Activated CD4-positive, CD25-positive, alpha-beta regulatory T cell treated with anti-CD3 and anti-CD28 coated beads, Interleukin-2, amount 50 U/mL, for 72 hours (primary cell): ENCODE measurements at regions not wholly inside any gene's neighbourhood (a gene's known extent, or its start where the extent isn't known, plus 50 kb on each side); places are given as distances from the start of the nearest gene placed in this dataset.
"Not testable (repeated sequence)": the region's sequence is repeated elsewhere in the genome, so short reads cannot be mapped to it uniquely, and the experiment has no call there.

ENCODE experiments used
- DNase-seq: peaks from one replicate; pipeline ENCODE4 v3.0.0; 2021

DNA sequence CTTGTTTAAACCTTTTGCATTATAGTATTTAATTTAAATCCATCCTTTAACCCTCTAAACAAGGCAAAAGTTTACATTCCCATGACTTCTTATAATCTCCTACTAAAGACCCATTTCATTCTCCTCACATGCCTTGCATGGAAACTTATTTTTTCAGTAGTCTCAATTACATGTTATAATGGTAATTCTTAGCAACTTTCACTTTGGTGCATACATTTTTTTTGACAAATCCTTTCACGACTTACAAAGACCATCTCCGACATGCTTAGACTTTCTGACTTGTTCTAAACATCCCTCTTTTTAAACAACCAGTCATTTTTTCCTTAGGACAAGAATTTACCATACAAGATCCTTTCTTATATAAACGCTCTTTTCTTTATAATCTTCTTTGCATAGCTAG, 615.4 kb upstream of the GBE1 start:
- DNase-seq: no peak

DNA sequence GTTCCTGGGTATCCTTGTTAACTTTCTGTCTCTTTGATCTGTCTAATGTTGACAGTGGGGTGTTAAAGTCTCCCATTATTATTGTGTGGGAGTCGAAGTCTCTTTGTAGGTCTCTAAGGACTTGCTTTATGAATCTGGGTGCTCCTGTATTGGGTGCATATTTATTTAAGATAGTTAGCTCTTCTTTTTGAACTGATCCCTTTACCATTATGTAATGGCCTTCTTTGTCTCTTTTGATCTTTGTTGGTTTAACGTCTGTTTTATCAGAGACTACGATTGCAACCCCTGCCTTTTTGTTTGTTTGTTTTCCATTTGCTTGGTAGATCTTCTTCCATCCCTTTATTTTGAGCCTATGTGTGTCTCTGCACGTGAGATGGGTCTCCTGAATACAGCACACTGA, 612.4 kb upstream of the GBE1 start:
- DNase-seq: not testable (repeated sequence)

- DNase-seq: no peak
Measured at GRCh38 chr3:82364827-82365226, 603.4 kb upstream of the GBE1 start.

DNA sequence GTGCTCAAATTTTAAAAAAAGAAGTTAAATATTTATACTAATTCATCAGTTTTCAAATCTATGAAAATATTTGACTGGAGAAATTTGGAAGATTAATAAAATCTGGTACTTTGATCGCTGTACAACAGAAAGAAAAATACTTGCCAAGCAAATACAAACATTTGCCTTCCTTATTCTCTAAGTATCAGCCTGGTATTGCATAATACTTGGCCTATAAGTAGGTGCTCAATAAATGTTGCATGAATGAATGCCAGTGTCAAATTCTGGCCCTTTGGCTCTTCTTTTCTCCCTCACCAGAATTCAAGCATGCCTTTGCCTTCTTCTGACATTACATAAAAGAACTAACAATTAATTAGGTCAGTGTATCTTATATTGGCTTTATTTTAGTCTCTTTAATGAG, 601.7 kb upstream of the GBE1 start:
- no peak for DNase-seq

- DNase-seq: no peak
Measured at GRCh38 chr3:82355228-82355627, 593.8 kb upstream of the GBE1 start.

DNA sequence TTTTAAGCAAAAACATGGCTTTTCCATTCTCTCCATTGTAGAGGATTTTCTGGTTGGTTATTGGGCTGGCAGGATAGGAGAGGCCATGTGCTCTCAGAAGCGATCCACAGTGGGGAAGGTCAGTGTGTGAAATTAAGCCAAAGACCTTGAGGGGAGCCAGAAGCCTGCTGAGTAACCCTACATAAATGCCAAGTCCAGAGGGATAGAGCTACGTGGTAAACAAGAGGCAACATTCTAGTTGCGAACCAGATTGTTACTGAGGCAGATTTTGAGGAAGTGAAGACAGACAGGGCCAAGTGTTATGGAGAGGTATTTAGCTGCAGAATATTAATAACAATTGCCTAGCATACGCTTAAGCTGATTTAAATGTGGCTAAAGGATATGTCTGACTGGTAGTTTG, 592.8 kb upstream of the GBE1 start:
- DNase-seq: no peak

DNA sequence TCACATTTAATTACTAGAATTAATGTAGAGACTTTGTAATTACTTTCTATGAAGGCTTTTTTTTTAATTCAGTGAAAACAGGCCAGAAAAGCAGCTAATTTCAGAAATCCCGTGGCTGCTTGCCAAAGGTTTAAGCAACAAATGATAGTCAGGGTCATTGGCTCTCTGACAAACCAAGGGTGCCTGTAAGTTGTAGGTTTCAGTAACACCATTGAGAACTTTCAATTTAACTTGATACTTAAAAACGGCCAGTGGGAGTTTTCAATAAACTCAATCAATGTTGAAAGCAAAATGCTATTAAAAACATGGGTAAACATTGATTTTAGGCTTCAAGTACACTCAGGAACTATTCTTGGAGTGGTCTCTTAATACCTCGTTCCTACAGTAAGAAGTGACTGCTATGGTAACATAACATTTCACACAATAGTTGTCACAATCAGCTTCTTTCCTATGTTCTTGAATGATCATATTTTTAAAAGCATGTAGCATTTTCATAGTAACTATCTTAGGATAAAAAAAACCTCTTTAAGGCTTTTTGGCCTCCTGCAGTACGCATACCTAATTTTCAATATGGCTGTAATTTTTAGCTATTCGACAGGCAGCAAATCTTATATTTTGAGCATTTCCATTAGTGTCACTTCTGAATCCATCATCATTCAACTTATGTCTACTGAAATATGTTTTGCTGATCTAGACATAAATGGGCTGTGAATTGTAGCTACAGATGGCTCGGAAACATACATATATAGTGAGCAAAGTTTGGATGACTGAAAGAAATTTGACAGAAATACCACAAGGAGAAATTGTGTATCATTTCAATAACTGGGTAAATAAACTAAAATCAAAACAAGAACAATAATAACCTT, 592.1 kb upstream of the GBE1 start:
- DNase-seq: no peak

GRCh38 chr3:82347585-82347984, 586.1 kb upstream of the GBE1 start:
- no peak for DNase-seq

DNA sequence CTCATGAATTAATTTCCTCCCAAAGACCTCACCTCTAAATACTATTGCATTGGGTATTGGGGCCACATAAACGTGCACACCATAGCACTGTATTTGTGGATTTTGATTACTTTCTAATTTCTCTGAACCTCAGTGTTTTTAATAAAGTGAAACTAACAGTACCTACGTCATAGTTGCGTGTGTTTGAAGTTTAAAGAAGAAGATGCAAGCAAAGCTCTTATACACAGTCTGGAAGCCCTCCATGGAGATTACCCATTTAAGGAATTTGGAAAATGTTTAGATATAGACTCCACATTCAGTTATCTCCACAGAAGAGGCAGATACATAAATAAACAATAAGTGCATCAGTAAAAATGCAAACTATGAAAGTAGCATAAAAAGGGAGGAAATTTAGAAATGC, 581.1 kb upstream of the GBE1 start:
- no peak for DNase-seq

- DNase-seq: no peak
Measured at GRCh38 chr3:82329300-82329699, 567.9 kb upstream of the GBE1 start.

DNA sequence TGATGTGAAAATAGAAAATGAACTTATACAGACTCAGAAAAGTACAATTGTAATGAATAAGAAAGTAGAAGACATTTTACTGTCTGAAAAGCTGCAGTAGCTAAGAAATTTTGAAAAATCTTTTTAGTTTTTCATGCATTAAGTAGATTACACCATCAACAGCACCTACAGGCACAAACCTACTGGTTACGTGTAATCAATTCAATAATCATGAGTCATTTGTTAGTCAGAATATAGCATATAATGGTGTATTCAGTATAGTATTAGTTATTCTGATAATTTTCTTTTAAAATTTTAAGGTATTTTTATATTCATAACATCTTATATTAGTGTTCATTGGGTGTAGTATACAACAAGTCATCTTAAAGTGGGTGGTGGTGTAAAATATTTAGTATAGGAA, 550.5 kb upstream of the GBE1 start:
- DNase-seq: no peak

- DNase-seq: no peak
Measured at GRCh38 chr3:82308755-82309154, 547.3 kb upstream of the GBE1 start.

GRCh38 chr3:82306189-82306588, 544.7 kb upstream of the GBE1 start:
- no peak for DNase-seq

- no peak for DNase-seq
Measured at GRCh38 chr3:82294609-82295008, 533.2 kb upstream of the GBE1 start.

DNA sequence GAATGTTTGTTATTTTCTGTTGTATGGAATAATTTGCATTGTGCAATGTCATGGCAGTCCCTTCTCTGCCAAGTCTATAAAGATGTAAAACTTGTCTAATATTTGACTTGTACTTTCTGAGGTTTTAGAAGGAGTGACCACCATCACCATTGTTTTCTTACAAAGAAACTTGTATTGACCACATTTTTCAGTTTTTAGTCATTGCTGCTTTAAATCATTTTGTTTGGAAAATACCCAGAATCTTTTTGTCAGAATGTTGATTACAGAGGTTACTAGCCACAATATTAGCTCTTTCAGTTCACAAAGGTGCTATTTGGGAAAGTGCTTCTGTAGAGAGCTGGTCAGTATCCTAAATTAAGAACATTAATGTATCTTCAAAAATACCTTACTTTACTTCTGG, 532.4 kb upstream of the GBE1 start:
- DNase-seq: no peak

DNA sequence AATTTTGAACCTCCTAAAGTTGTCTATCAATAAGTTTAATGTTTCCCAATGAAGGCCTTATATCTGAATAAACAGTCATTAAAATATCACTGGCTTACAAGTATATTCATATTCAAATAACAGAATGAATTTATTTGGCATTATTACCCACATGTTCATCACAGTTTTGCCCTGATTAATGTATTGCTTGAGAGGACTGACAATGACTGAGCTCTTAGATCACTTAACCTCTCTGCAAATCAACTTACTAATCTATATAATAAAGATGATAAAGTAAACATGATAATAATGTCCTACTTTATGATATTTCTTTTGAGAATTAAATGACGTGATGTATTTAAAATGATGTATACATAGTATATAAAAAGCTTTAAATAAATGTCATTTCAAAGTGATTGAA, 532.0 kb upstream of the GBE1 start:
- no peak for DNase-seq

GRCh38 chr3:82287562-82287961, 526.1 kb upstream of the GBE1 start:
- DNase-seq: no peak

- no peak for DNase-seq
Measured at GRCh38 chr3:82281205-82281604, 519.8 kb upstream of the GBE1 start.

DNA sequence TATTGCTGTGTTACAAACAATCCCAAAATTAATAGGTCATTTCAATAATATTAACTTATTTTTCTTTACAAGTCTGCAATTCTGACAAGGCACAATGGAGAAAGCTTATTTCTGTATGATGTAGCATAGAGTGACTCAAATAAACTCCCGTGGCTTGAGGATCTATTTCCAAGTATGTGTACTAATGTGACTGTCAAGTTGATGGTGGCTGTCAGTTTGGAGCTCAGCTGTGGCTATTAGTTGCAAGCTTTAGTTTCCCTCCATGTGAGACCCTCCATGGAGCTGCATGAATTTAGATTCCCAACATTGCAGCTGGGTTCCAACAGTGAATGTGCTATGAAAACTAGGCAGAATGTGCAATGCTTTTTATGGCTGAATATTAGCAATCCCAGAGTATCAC, 515.5 kb upstream of the GBE1 start:
- DNase-seq: no peak

DNA sequence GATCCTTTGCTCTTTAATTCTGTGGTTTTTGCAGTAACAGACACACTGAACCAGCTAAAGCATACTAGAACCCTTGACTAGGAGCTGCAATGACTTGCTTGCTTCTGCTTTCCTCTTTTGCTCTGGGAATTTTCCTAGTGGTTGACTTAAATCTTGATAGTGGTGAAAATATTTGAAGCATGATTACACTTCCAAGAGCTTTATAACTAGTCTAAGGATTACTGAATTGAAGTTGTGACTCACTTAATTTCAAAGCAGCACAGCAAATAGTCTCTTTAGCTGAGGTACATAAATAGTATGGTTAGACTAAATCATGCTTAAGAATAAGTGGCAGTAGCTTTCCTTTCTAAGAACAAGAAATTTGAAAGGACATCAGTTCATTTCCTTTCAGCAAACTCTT, 513.5 kb upstream of the GBE1 start:
- DNase-seq: no peak

GRCh38 chr3:82265747-82266146, 504.3 kb upstream of the GBE1 start:
- no peak for DNase-seq

DNA sequence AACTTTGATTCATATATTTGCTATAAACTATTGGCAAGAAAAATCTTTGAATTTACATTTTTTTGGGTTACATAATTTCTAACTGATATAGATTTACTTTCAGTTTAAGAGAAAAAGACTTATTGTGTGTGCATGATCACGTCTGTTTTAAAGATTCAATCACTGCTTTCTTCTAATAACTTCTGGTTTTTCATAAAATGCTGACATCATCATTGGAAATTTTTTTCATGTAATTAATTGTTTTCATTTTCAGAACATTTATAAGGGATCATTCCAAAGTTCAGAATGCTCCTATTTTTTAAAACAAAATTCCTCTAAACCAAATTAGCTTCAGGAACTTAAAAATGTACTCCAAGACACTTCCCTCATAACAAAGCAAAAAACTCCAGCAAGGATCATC, 500.7 kb upstream of the GBE1 start:
- DNase-seq: no peak

- DNase-seq: no peak
Measured at GRCh38 chr3:82261637-82262036, 500.2 kb upstream of the GBE1 start.

DNA sequence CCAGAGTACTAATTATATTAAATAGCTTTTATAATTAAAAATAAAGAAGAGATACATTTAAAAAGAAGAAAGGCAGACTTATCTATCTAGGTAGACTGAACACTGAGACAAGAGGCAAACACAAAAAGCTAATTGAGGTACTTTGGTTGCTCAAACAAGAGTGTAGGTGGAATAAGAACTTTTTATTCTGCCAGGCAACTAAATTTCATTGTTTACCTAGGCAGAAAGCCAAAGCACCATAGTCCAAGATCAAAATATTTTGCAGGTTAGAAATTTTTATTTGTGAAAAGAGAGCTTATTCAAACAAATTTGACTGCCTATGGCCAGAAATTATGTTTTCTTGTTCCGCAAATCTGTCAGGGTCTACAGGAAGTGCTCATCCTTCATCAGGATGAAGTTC, 499.6 kb upstream of the GBE1 start:
- DNase-seq: no peak

- no peak for DNase-seq
Measured at GRCh38 chr3:82259994-82260393, 498.5 kb upstream of the GBE1 start.
